ENCODE measurements at regions not wholly inside any gene's neighbourhood (a gene's known extent, or its start where the extent isn't known, plus 50 kb on each side); places are given as distances from the start of the nearest gene placed in this dataset.
A peak's percentile ranks its signal among the peaks of the same experiment; 100 is the strongest.

DNA sequence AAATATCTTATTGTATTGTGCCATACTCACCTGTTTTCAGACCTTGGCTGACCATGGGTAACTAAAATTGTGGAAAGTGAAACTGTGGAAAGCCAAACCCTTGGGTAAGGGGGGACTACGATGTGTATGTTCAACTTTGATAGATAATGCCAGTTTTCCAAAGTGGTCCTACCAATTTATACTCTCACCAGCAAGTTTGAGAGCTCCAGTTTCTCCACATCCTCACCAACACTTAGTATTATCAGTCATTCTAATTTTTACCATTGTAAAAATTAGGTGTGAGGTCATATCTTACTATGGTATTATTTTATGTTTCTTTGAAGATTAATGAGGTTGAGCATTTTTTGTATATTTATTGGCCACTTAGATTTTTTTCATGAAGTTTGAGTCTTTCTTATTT, 346.9 kb upstream of the PODXL start:
- no peak for ATAC-seq
- intact Hi-C loops (cut with DNase I) = no loop called here
- DNase-seq = no peak
- TF ChIP-seq, protein P1, sequence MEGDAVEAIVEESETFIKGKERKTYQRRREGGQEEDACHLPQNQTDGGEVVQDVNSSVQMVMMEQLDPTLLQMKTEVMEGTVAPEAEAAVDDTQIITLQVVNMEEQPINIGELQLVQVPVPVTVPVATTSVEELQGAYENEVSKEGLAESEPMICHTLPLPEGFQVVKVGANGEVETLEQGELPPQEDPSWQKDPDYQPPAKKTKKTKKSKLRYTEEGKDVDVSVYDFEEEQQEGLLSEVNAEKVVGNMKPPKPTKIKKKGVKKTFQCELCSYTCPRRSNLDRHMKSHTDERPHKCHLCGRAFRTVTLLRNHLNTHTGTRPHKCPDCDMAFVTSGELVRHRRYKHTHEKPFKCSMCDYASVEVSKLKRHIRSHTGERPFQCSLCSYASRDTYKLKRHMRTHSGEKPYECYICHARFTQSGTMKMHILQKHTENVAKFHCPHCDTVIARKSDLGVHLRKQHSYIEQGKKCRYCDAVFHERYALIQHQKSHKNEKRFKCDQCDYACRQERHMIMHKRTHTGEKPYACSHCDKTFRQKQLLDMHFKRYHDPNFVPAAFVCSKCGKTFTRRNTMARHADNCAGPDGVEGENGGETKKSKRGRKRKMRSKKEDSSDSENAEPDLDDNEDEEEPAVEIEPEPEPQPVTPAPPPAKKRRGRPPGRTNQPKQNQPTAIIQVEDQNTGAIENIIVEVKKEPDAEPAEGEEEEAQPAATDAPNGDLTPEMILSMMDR (IDR thresholded peaks at IDR 0.05) = no peak
- H3K4me3 ChIP-seq = no peak overlapping the region
- no peaks in the 10 kb centered on the region for H3K36me3 ChIP-seq
- H3K27me3 ChIP-seq = peaks cover 7% of the 10 kb centered on the region
- no peak overlapping the region for H3K27ac ChIP-seq
- no peaks in the 10 kb centered on the region for H3K4me1 ChIP-seq
- H3K9me3 ChIP-seq = peaks cover 8% of the 10 kb centered on the region

DNA sequence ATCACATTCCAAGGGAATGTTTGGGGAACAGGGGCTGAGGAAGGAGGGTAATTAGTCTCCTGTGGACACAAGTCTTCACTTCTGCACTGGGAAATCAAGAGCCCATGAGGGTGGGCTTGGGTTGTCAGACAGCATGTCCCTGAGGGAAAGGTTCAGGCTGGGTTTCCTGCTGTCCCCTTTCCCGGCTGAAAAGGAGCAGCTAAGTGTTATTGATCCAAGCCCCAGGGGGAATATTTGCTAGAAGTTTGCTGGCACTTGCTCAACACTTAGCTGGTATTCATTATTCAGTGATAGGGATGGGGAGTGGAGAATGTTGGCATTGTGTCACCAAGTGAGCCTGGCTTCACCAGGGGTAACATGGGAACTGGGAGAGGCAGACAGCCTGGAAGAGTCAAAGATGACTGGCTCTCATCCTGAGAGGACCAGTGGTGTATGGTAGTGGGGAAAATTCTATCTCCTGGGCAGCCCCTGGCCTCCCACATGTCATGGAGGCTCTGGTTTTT, 344.4 kb upstream of the PODXL start:
- no peaks in the 10 kb centered on the region for H3K4me1 ChIP-seq
- peaks cover 8% of the 10 kb centered on the region for H3K9me3 ChIP-seq
- H3K27me3 ChIP-seq = no peaks in the 10 kb centered on the region
- TF ChIP-seq, protein P1 (IDR thresholded peaks at IDR 0.05) = no peak
- no peak overlapping the region for H3K4me3 ChIP-seq
- intact Hi-C loops (cut with DNase I) = no loop called here
- no peaks in the 10 kb centered on the region for H3K36me3 ChIP-seq
- no peak for ATAC-seq
- no peak overlapping the region for H3K27ac ChIP-seq
- DNase-seq = no peak

DNA sequence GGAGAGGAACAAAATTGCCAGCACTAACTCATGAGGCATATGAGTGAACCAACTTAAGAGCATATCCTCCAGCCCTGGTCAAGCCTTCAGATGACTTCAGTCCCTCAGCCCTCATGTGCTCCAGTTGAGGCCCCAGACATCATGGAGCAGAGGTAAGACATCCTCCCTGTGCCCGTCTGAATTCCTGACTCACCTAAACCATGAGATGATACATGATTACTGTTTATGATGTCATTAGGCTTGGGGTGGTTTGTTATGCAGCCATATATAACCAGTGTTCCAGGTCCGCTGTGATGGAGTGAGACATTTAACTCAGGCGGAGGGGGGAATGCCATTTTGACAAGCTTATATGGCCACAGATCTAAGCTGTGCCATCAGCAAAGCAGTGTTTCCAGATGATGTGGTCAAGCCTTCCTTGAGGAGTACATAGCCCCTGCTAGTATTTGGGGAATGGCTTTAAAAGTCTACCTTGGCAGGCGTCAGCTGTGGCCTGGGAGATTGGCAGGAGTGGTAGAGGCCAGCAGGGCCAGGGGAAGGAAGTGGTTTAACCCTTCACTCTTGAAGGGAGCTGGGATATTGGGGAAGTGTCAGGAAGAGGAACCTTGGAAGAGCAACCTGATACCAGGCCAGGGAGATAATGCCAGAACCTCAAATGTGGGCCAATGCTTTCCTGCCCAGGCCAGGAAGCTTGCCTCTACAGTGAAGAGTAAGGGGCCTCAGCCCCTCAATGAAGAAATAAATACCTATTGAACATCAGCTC, 343.0 kb upstream of the PODXL start:
- Histone ChIP-seq H3K9me3 (peaks cover 8% of the 10 kb centered on the region), H3K4me3 (no peak overlapping the region), H3K4me1 (no peaks in the 10 kb centered on the region), H3K36me3 (no peaks in the 10 kb centered on the region), H3K27ac (no peak overlapping the region), H3K27me3 (no peaks in the 10 kb centered on the region)
- no peak for DNase-seq
- TF ChIP-seq, protein P1 (IDR thresholded peaks at IDR 0.05) = no peak
- no peak for ATAC-seq
- intact Hi-C loops (cut with DNase I) = no loop called here

DNA sequence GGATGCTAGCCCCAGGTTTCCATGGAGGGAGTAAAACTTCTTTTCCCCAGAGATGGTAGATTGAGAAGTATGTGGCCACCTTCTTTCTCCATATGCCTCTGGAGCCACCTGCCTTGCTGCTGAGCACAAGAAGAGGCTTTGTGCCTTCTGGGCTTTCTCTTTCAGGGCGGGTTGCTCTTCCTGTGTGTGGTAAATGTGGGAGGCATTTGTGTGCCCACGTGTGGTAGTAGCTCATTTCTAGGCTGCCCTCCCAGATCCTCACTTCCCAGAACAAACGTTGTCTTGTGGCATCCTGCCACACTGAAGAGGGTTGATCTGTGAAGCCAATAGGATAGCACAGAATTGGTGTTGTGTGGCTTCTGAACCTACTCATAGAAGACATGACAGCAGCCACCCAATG, 342.0 kb upstream of the PODXL start:
- Histone ChIP-seq H3K9me3 (peaks cover 6% of the 10 kb centered on the region), H3K4me1 (no peaks in the 10 kb centered on the region), H3K36me3 (no peaks in the 10 kb centered on the region), H3K27me3 (no peaks in the 10 kb centered on the region), H3K4me3 (no peak overlapping the region), H3K27ac (no peak overlapping the region)
- DNase-seq (no peak), ATAC-seq (peak; percentile 37)
- intact Hi-C loops (cut with DNase I) = no loop called here
- TF ChIP-seq, protein P1 (IDR thresholded peaks at IDR 0.05) = no peak

DNA sequence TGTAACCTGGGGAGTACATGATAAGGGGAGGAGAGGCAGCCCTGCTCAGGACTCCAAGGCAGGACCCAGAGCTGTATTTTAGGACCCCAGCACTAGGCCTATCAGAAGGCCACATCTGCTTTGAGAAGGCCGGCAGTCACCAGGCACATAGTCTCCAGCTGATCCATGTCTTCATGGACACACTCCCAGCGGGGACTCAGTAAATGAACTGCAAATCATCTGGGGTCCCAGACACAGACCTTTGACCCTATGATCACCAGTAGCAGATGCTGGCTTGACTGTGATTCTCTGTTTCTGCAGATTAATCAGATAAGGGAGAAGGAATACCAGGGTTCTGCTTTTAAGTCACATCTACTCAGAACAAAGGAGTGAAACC, 341.4 kb upstream of the PODXL start:
- no peaks in the 10 kb centered on the region for H3K27me3 ChIP-seq
- no peaks in the 10 kb centered on the region for H3K36me3 ChIP-seq
- ATAC-seq (no peak), DNase-seq (no peak)
- intact Hi-C loops (cut with DNase I) = no loop called here
- H3K4me3 ChIP-seq = no peak overlapping the region
- no peaks in the 10 kb centered on the region for H3K4me1 ChIP-seq
- H3K27ac ChIP-seq = no peak overlapping the region
- H3K9me3 ChIP-seq = no peaks in the 10 kb centered on the region
- TF ChIP-seq, protein P1 (IDR thresholded peaks at IDR 0.05) = no peak
